Pancreas (tissue), 10 donors: ENCODE measurements at regions not wholly inside any gene's neighbourhood (a gene's known extent, or its start where the extent isn't known, plus 50 kb on each side); places are given as distances from the start of the nearest gene placed in this dataset.

ENCODE experiments used
- ATAC-seq, 4 donors: fragments of 200-7000 bp; cut with Tn5 transposase; one replicate each; pipeline versions ENCODE4 v1.8.0 to v1.9.1; 2020; ENCODE audit warnings: mild to moderate bottlenecking in 4 of 4, moderate library complexity in 4 of 4
- DNase-seq, 6 donors: peaks; one replicate each; pipeline ENCODE4 v3.0.0-alpha.2; 2020
- FAIRE-seq: peaks from 2 replicates; lab custom pipeline; 2012; peaks lifted over from hg19 to GRCh38; lab: Jason Lieb, UNC
- H3K27ac ChIP-seq, 4 donors: fragments of 200-600 bp; sonication (generic); 1 replicate in 3 of 4; 2 replicates in 1 of 4; pipeline versions ENCODE4 v1.5.0 to v1.8.0; 2020
- H3K27me3 ChIP-seq, 4 donors: fragments of 200-600 bp; one replicate each; pipeline ENCODE4 v1.8.0; 2021
- H3K36me3 ChIP-seq, 3 donors: fragments of 200-600 bp; sonication (generic) in 1 of 3; one replicate each; pipeline versions ENCODE4 v1.5.0 to v1.8.0; 2020 to 2021
- H3K4me1 ChIP-seq, 3 donors: fragments of 200-600 bp; one replicate each; pipeline ENCODE4 v1.8.0; 2021
- H3K4me3 ChIP-seq, 4 donors: fragments of 200-600 bp; sonication (generic) in 2 of 4; one replicate each; pipeline versions ENCODE4 v1.5.0 to v1.8.0; 2020 to 2021
- H3K9me3 ChIP-seq, 4 donors: fragments of 200-600 bp; one replicate each; pipeline ENCODE4 v1.8.0; 2021
- CTCF ChIP-seq, 4 donors: fragments of 200-600 bp; sonication (generic) in 3 of 4; IDR thresholded peaks; one replicate each; pipeline versions ENCODE4 v1.5.0 to v1.8.0; 2021; ENCODE audit warnings: antibody characterized with exemption in 4 of 4
- WGBS, 2 donors: extraction: QIAGEN DNeasy Blood & Tissue Kit; methylation state at CpG; one replicate each; pipeline ENCODE4 v1.1.7; 2013; 5-methylcytosine and 5-hydroxymethylcytosine counted together
- intact Hi-C, 3 donors: fragments of 100-400 bp; cut with DNase I; formaldehyde crosslinking; loops; one replicate each; pipeline versions ENCODE4 v1.11.1 to v1.14.2; 2022
- donor health status: healthy with polysubstance abuse.
- donor health status: DM: no; HTN: no; CAD: no; lungs with moderate emphysema.
- donor health status: DM: no; HTN: no; CAD: no.
- donor health status: control.
- donor health status: control.
- donor health status: Bipolar disorder and iron deficiency.
- donor health status: DM: yes; HTN: yes; CAD: no.
- donor health status: DM: no; HTN: no; CAD: no.
- donor health status: DM: no; HTN: no; CAD: no.
- donor health status: DM: yes; HTN: yes; CAD: no.

DNA sequence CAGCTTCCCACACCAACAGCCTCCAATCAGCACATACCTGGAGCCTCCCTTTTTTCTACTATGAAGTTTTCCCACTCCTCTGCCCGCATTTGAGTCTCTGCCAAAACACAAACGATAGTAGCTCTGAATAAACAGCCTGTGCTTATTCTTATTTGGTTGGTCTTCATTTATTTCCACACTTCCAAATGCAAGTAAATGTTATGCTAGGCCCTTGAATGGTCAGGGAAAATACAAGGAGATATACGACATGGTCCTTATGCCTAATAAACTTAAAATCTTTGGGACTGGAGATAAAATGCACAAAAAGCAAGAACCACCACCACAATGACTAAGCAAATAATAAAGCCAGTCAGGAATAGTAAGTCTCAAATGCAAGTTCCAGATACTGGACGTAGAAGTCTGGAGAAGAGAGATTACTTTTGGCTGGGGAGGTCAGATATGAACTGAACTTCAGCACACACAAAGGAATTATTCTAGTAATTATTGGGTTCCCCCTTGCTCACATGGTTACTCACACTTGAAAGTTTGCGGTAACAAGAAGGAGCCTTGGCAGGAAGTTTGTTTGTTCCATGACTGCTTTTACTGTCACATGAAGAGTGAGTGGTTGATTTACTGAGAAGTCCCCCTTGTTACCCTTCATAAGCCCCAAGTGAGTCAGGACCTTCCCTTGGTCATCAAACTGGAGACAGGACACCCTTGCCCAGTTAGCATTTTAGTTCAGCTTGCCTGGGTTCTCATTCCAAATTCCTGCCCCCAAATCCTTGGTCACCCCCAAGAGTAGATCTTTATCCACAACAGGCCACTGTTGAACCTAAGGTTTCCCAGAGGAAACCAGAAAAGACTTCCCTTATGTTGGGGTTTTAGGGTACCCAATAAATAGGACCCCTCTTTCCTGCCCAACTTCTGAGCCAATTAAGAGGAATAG is 511.2 kb upstream of the JARID2 start:
- no peak overlapping the region for H3K27ac ChIP-seq
- no peaks in the 10 kb centered on the region for H3K27me3 ChIP-seq
- H3K4me1 ChIP-seq = no peaks in the 10 kb centered on the region
- no peak for DNase-seq
- no peaks in the 10 kb centered on the region for H3K9me3 ChIP-seq
- ATAC-seq = peak in 2 of 4 donors; percentile 71 to 74
- 59 to 68% methylated on average over 5 of the region's 5 CpGs for WGBS, 2 donors
- FAIRE-seq = no peak
- H3K4me3 ChIP-seq = no peak overlapping the region
- no peaks in the 10 kb centered on the region for H3K36me3 ChIP-seq
- TF ChIP-seq CTCF (IDR thresholded peaks at IDR 0.05) = no peak
- intact Hi-C loops = no loop called here

- intact Hi-C loops = no loop called here
Measured at GRCh38 chr6:14735956-14736486, 509.8 kb upstream of the JARID2 start.

DNA sequence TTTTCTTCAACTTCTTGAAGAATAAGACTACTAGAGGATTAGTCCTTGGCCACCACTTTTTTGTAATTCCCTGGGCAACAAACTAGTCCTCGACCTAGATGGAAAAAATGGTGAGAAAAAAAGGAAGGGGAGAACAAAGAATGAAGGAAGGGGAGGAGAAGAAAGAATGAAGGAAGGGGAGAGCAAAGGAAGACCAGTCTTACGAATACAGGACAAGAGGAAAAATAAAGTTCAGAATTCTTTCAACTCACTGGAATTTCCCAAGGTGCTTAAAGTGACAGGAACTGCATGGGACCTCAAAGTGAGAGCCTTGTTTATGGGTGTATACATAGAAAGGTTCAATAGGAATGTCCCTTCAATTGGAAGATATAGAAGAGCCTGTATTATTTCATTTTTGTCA is 509.3 kb upstream of the JARID2 start:
- intact Hi-C loops = no loop called here

More at GRCh38 chr6:14735956-14736486, 509.8 kb upstream of the JARID2 start:
- ATAC-seq (no peak), FAIRE-seq (no peak), DNase-seq (no peak)
- 66 to 77% methylated on average over 1 of the region's 1 CpG for WGBS, 2 donors
- H3K27ac ChIP-seq = no peak overlapping the region
- no peaks in the 10 kb centered on the region for H3K4me1 ChIP-seq
- H3K36me3 ChIP-seq = no peaks in the 10 kb centered on the region
- H3K9me3 ChIP-seq = no peaks in the 10 kb centered on the region
- no peak overlapping the region for H3K4me3 ChIP-seq
- no peaks in the 10 kb centered on the region for H3K27me3 ChIP-seq
- no peak for TF ChIP-seq CTCF (IDR thresholded peaks at IDR 0.05)

GRCh38 chr6:14738497-14738896 is 507.4 kb upstream of the JARID2 start:
- Histone ChIP-seq H3K27me3 (no peaks in the 10 kb centered on the region), H3K36me3 (no peaks in the 10 kb centered on the region), H3K9me3 (no peaks in the 10 kb centered on the region), H3K4me3 (no peak overlapping the region), H3K27ac (no peak overlapping the region), H3K4me1 (no peaks in the 10 kb centered on the region)
- no peak for FAIRE-seq
- no peak for TF ChIP-seq CTCF (IDR thresholded peaks at IDR 0.05)
- WGBS, 2 donors = 92 to 100% methylated on average over 2 of the region's 2 CpGs
- no peak for ATAC-seq
- no peak for DNase-seq
- intact Hi-C loops = no loop called here

More for the DNA sequence above, 509.3 kb upstream of the JARID2 start:
- no peak for TF ChIP-seq CTCF (IDR thresholded peaks at IDR 0.05)
- DNase-seq (no peak), FAIRE-seq (no peak), ATAC-seq (no peak)
- Histone ChIP-seq H3K4me1 (no peaks in the 10 kb centered on the region), H3K36me3 (no peaks in the 10 kb centered on the region), H3K27ac (no peak overlapping the region), H3K27me3 (no peaks in the 10 kb centered on the region), H3K9me3 (no peaks in the 10 kb centered on the region), H3K4me3 (no peak overlapping the region)
- 45 to 64% methylated on average over 2 of the region's 2 CpGs for WGBS, 2 donors

DNA sequence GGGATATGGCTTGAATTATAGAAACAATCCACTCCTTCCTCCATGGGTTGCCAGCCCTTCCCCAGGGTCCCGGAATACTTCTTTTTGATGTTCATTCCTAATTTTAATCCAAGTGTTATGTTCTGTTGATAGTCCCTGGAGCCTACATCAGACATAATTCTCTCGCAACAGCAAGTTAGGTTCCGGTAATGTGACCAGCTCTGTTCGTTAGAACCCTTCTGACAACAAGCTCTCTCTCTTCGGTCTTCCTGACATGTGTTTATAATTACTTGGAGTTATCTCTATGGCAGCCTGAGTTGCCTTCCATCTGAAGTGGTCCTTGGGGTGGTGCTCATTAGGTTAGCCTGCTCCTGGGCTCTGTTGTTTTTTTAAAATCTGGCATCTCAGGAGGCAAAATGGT is 506.9 kb upstream of the JARID2 start:
- no peak overlapping the region for H3K27ac ChIP-seq
- no peaks in the 10 kb centered on the region for H3K27me3 ChIP-seq
- no peaks in the 10 kb centered on the region for H3K36me3 ChIP-seq
- no peaks in the 10 kb centered on the region for H3K4me1 ChIP-seq
- no peak overlapping the region for H3K4me3 ChIP-seq
- H3K9me3 ChIP-seq = no peaks in the 10 kb centered on the region
- FAIRE-seq (no peak), ATAC-seq (no peak), DNase-seq (no peak)
- TF ChIP-seq CTCF (IDR thresholded peaks at IDR 0.05) = no peak
- WGBS, 2 donors = 74 to 88% methylated on average over 5 of the region's 5 CpGs
- intact Hi-C loops = no loop called here
